ENCODE measurements at regions not wholly inside any gene's neighbourhood (a gene's known extent, or its start where the extent isn't known, plus 50 kb on each side); places are given as distances from the start of the nearest gene placed in this dataset.
"Not testable (repeated sequence)": the region's sequence is repeated elsewhere in the genome, so short reads cannot be mapped to it uniquely, and the experiment has no call there.

GRCh38 chr14:103233328-103233727 is 100.7 kb upstream of the EIF5 start:
- Histone ChIP-seq H3K9me2 (replicated peaks; ENCODE audit: low read length) (no peaks in the 10 kb centered on the region), H3K9me3 (ENCODE audit: low read length) (no peaks in the 10 kb centered on the region), H3K27me3 (ENCODE audit: low read length) (no peaks in the 10 kb centered on the region), H3K79me2 (ENCODE audit: low read length) (no peaks in the 10 kb centered on the region), H3K4me2 (ENCODE audit: low read length) (no peak overlapping the region), H3K4me3 (ENCODE audit: low read length) (no peak overlapping the region), H3K9ac (ENCODE audit: low read length) (no peak overlapping the region), H3K27ac (ENCODE audit: low read length) (no peak overlapping the region), H4K20me1 (ENCODE audit: low read length) (no peaks in the 10 kb centered on the region), H3K36me3 (ENCODE audit: low read depth, low read length) (no peaks in the 10 kb centered on the region), H2AFZ (ENCODE audit: low read length) (no peak overlapping the region), H3K4me1 (ENCODE audit: insufficient read depth, low read length) (no peaks in the 10 kb centered on the region), H3F3A (ENCODE audit: low read length, unreplicated experiment) (no peaks in the 10 kb centered on the region)
- DNase-seq = no peak
- POLR2A ChIA-PET (ENCODE audit: unreplicated experiment) = no interaction called here
- BruUV-seq (replicated peaks) = no TSS peak
- intact Hi-C loops (cut with micrococcal nuclease) = no loop called here
- TF ChIP-seq EZH2phosphoT487 (IDR thresholded peaks at IDR 0.05; ENCODE audit: borderline replicate concordance, low read length) (no peak), EZH2 (IDR thresholded peaks at IDR 0.05; ENCODE audit: low read length, unreplicated experiment) (no peak), CTCF (conservative IDR thresholded peaks at IDR 0.05; ENCODE audit: low read depth, low read length) (no peak)
- CTCF ChIA-PET = no interaction called here
- no peak for ATAC-seq

- H3K4me3 ChIP-seq (ENCODE audit: low read length); H3F3A ChIP-seq (ENCODE audit: low read length, unreplicated experiment); BruUV-seq (replicated peaks); H3K36me3 ChIP-seq (ENCODE audit: low read depth, low read length); CTCF ChIA-PET; H2AFZ ChIP-seq (ENCODE audit: low read length); H3K9ac ChIP-seq (ENCODE audit: low read length); intact Hi-C loops (cut with micrococcal nuclease); H3K27ac ChIP-seq (ENCODE audit: low read length); H3K4me2 ChIP-seq (ENCODE audit: low read length); H3K9me3 ChIP-seq (ENCODE audit: low read length); DNase-seq; ATAC-seq; H3K9me2 ChIP-seq (replicated peaks; ENCODE audit: low read length); H3K27me3 ChIP-seq (ENCODE audit: low read length); H3K79me2 ChIP-seq (ENCODE audit: low read length); H3K4me1 ChIP-seq (ENCODE audit: insufficient read depth, low read length); H4K20me1 ChIP-seq (ENCODE audit: low read length): not testable (repeated sequence)
- POLR2A ChIA-PET (ENCODE audit: unreplicated experiment) = interaction anchor here (0.6 kb wide), 1 partner anchor 37 kb away, joined by 4 read pairs; no protein-coding TSS in a partner anchor
These were observed 99.2 kb upstream of the EIF5 start for GRCh38 chr14:103234826-103235225.

- BruUV-seq (replicated peaks); H3K9me2 ChIP-seq (replicated peaks; ENCODE audit: low read length); intact Hi-C loops (cut with micrococcal nuclease); H3K4me1 ChIP-seq (ENCODE audit: insufficient read depth, low read length); H3K79me2 ChIP-seq (ENCODE audit: low read length); H3K27me3 ChIP-seq (ENCODE audit: low read length); ATAC-seq; H3K36me3 ChIP-seq (ENCODE audit: low read depth, low read length); H2AFZ ChIP-seq (ENCODE audit: low read length); DNase-seq; H3K27ac ChIP-seq (ENCODE audit: low read length); H3K9me3 ChIP-seq (ENCODE audit: low read length); H3K4me2 ChIP-seq (ENCODE audit: low read length); CTCF ChIA-PET; H3F3A ChIP-seq (ENCODE audit: low read length, unreplicated experiment); POLR2A ChIA-PET (ENCODE audit: unreplicated experiment); H3K9ac ChIP-seq (ENCODE audit: low read length); H3K4me3 ChIP-seq (ENCODE audit: low read length); H4K20me1 ChIP-seq (ENCODE audit: low read length): not testable (repeated sequence)
These were observed 98.5 kb upstream of the EIF5 start for GRCh38 chr14:103235506-103235905.

- no peak overlapping the region for H3K9ac ChIP-seq (ENCODE audit: low read length)
- ATAC-seq (no peak), DNase-seq (no peak)
- BruUV-seq (replicated peaks) = no TSS peak
- H3K4me3 ChIP-seq (ENCODE audit: low read length) = no peak overlapping the region
- POLR2A ChIA-PET (ENCODE audit: unreplicated experiment) = no interaction called here
- no peak overlapping the region for H3K4me2 ChIP-seq (ENCODE audit: low read length)
- H3K27me3 ChIP-seq (ENCODE audit: low read length) = no peaks in the 10 kb centered on the region
- TF ChIP-seq CTCF (conservative IDR thresholded peaks at IDR 0.05; ENCODE audit: low read depth, low read length) (no peak), EZH2phosphoT487 (IDR thresholded peaks at IDR 0.05; ENCODE audit: borderline replicate concordance, low read length) (no peak), EZH2 (IDR thresholded peaks at IDR 0.05; ENCODE audit: low read length, unreplicated experiment) (no peak)
- H3F3A ChIP-seq (ENCODE audit: low read length, unreplicated experiment) = no peaks in the 10 kb centered on the region
- no peaks in the 10 kb centered on the region for H3K4me1 ChIP-seq (ENCODE audit: insufficient read depth, low read length)
- H3K27ac ChIP-seq (ENCODE audit: low read length) = no peak overlapping the region
- intact Hi-C loops (cut with micrococcal nuclease) = no loop called here
- CTCF ChIA-PET = no interaction called here
- H3K9me2 ChIP-seq (replicated peaks; ENCODE audit: low read length) = no peaks in the 10 kb centered on the region
- H3K9me3 ChIP-seq (ENCODE audit: low read length) = peaks cover 5% of the 10 kb centered on the region; the same call in 1 of the 2 replicates
- no peaks in the 10 kb centered on the region for H3K79me2 ChIP-seq (ENCODE audit: low read length)
- no peak overlapping the region for H2AFZ ChIP-seq (ENCODE audit: low read length)
- no peaks in the 10 kb centered on the region for H4K20me1 ChIP-seq (ENCODE audit: low read length)
- H3K36me3 ChIP-seq (ENCODE audit: low read depth, low read length) = no peaks in the 10 kb centered on the region
These were observed 94.3 kb upstream of the EIF5 start for GRCh38 chr14:103239751-103240150.

Data from PC-3 (cell line).